Activated naive CD8-positive, alpha-beta T cell treated with anti-CD3 and anti-CD28 coated beads for 36 hours (primary cell): ENCODE measurements at regions not wholly inside any gene's neighbourhood (a gene's known extent, or its start where the extent isn't known, plus 50 kb on each side); places are given as distances from the start of the nearest gene placed in this dataset.

Source experiments
- DNase-seq: peaks from one replicate; pipeline ENCODE4 v3.0.0; 2021
- H3K27ac Mint-ChIP-seq: one replicate; pipeline ENCODE4 v1.8.0; 2022; ENCODE audit warnings: mild to moderate bottlenecking, moderate library complexity, mixed read lengths
- H3K27me3 Mint-ChIP-seq: one replicate; pipeline ENCODE4 v1.8.0; 2022; ENCODE audit warnings: mild to moderate bottlenecking, mixed read lengths
- H3K36me3 Mint-ChIP-seq: one replicate; pipeline ENCODE4 v1.8.0; 2021; ENCODE audit warnings: mild to moderate bottlenecking, mixed read lengths
- H3K4me1 Mint-ChIP-seq: one replicate; pipeline ENCODE4 v1.8.0; 2021; ENCODE audit warnings: mixed read lengths
- H3K4me3 Mint-ChIP-seq: one replicate; pipeline ENCODE4 v1.8.0; 2022; ENCODE audit warnings: mild to moderate bottlenecking, moderate library complexity, mixed read lengths
- H3K9me3 Mint-ChIP-seq: one replicate; pipeline ENCODE4 v1.8.0; 2022; ENCODE audit warnings: mixed read lengths

GRCh38 chr5:68652534-68652965, 437.0 kb downstream of the PIK3R1 start:
- H3K27me3 Mint-ChIP-seq: no peaks in the 10 kb centered on the region
- H3K4me3 Mint-ChIP-seq: no peak overlapping the region
- no peaks in the 10 kb centered on the region for H3K4me1 Mint-ChIP-seq
- no peak for DNase-seq
- no peak overlapping the region for H3K27ac Mint-ChIP-seq
- no peaks in the 10 kb centered on the region for H3K36me3 Mint-ChIP-seq
- H3K9me3 Mint-ChIP-seq: no peaks in the 10 kb centered on the region

- Mint-ChIP-seq H3K36me3 (no peaks in the 10 kb centered on the region), H3K4me3 (no peak overlapping the region), H3K4me1 (no peaks in the 10 kb centered on the region), H3K9me3 (no peaks in the 10 kb centered on the region), H3K27me3 (no peaks in the 10 kb centered on the region), H3K27ac (no peak overlapping the region)
- no peak for DNase-seq
These were observed 437.9 kb downstream of the PIK3R1 start for GRCh38 chr5:68653471-68653870.

GRCh38 chr5:68657055-68657961, 436.5 kb upstream of the SLC30A5 start:
- Mint-ChIP-seq H3K36me3 (no peaks in the 10 kb centered on the region), H3K4me3 (no peak overlapping the region), H3K4me1 (no peaks in the 10 kb centered on the region), H3K27ac (no peak overlapping the region), H3K9me3 (no peaks in the 10 kb centered on the region), H3K27me3 (no peaks in the 10 kb centered on the region)
- DNase-seq: no peak

GRCh38 chr5:68658810-68659372, 434.9 kb upstream of the SLC30A5 start:
- H3K27ac Mint-ChIP-seq: no peak overlapping the region

GRCh38 chr5:68659881-68660280, 433.9 kb upstream of the SLC30A5 start:
- Mint-ChIP-seq H3K4me3 (no peak overlapping the region), H3K36me3 (no peaks in the 10 kb centered on the region), H3K9me3 (peaks cover 2% of the 10 kb centered on the region), H3K4me1 (no peaks in the 10 kb centered on the region), H3K27me3 (no peaks in the 10 kb centered on the region), H3K27ac (no peak overlapping the region)
- no peak for DNase-seq

More at GRCh38 chr5:68658810-68659372, 434.9 kb upstream of the SLC30A5 start:
- Mint-ChIP-seq H3K27me3 (no peaks in the 10 kb centered on the region), H3K4me1 (no peaks in the 10 kb centered on the region), H3K4me3 (no peak overlapping the region), H3K36me3 (no peaks in the 10 kb centered on the region), H3K9me3 (peaks cover 2% of the 10 kb centered on the region)
- no peak for DNase-seq

GRCh38 chr5:68661237-68661636, 432.6 kb upstream of the SLC30A5 start:
- Mint-ChIP-seq H3K9me3 (peaks cover 2% of the 10 kb centered on the region), H3K36me3 (no peaks in the 10 kb centered on the region), H3K27me3 (no peaks in the 10 kb centered on the region), H3K4me3 (no peak overlapping the region), H3K4me1 (no peaks in the 10 kb centered on the region), H3K27ac (no peak overlapping the region)
- no peak for DNase-seq

- Mint-ChIP-seq H3K27me3 (no peaks in the 10 kb centered on the region), H3K9me3 (peaks cover 2% of the 10 kb centered on the region), H3K4me1 (no peaks in the 10 kb centered on the region), H3K27ac (no peak overlapping the region), H3K36me3 (no peaks in the 10 kb centered on the region), H3K4me3 (no peak overlapping the region)
- DNase-seq: no peak
These were observed 431.0 kb upstream of the SLC30A5 start for GRCh38 chr5:68662804-68663307.

- Mint-ChIP-seq H3K9me3 (no peaks in the 10 kb centered on the region), H3K27ac (no peak overlapping the region), H3K36me3 (no peaks in the 10 kb centered on the region), H3K4me3 (no peak overlapping the region), H3K4me1 (peaks cover 7% of the 10 kb centered on the region), H3K27me3 (no peaks in the 10 kb centered on the region)
- no peak for DNase-seq
These were observed 423.8 kb upstream of the SLC30A5 start for GRCh38 chr5:68669864-68670575.

GRCh38 chr5:68673106-68673822, 420.6 kb upstream of the SLC30A5 start:
- DNase-seq: no peak
- Mint-ChIP-seq H3K4me3 (no peak overlapping the region), H3K36me3 (no peaks in the 10 kb centered on the region), H3K4me1 (peaks cover 7% of the 10 kb centered on the region), H3K27me3 (no peaks in the 10 kb centered on the region), H3K27ac (no peak overlapping the region), H3K9me3 (no peaks in the 10 kb centered on the region)

GRCh38 chr5:68673823-68674180, 420.0 kb upstream of the SLC30A5 start:
- H3K27ac Mint-ChIP-seq: no peak overlapping the region
- no peak for DNase-seq
- H3K36me3 Mint-ChIP-seq: no peaks in the 10 kb centered on the region
- H3K4me3 Mint-ChIP-seq: no peak overlapping the region
- no peaks in the 10 kb centered on the region for H3K27me3 Mint-ChIP-seq
- no peaks in the 10 kb centered on the region for H3K9me3 Mint-ChIP-seq
- H3K4me1 Mint-ChIP-seq: peaks cover 6% of the 10 kb centered on the region

- no peaks in the 10 kb centered on the region for H3K36me3 Mint-ChIP-seq
- no peak for DNase-seq
- H3K4me3 Mint-ChIP-seq: no peak overlapping the region
- no peaks in the 10 kb centered on the region for H3K27me3 Mint-ChIP-seq
- no peak overlapping the region for H3K27ac Mint-ChIP-seq
- H3K4me1 Mint-ChIP-seq: no peaks in the 10 kb centered on the region
- H3K9me3 Mint-ChIP-seq: no peaks in the 10 kb centered on the region
These were observed 414.8 kb upstream of the SLC30A5 start for GRCh38 chr5:68679041-68679440.

- Mint-ChIP-seq H3K4me3 (no peak overlapping the region), H3K27ac (no peak overlapping the region), H3K4me1 (no peaks in the 10 kb centered on the region), H3K27me3 (no peaks in the 10 kb centered on the region), H3K36me3 (no peaks in the 10 kb centered on the region), H3K9me3 (no peaks in the 10 kb centered on the region)
- DNase-seq: no peak
These were observed 413.4 kb upstream of the SLC30A5 start for GRCh38 chr5:68680366-68680765.

- no peak for DNase-seq
- H3K4me3 Mint-ChIP-seq: no peak overlapping the region
- no peaks in the 10 kb centered on the region for H3K4me1 Mint-ChIP-seq
- no peaks in the 10 kb centered on the region for H3K27me3 Mint-ChIP-seq
- no peaks in the 10 kb centered on the region for H3K36me3 Mint-ChIP-seq
- H3K9me3 Mint-ChIP-seq: no peaks in the 10 kb centered on the region
- no peak overlapping the region for H3K27ac Mint-ChIP-seq
These were observed 411.9 kb upstream of the SLC30A5 start for GRCh38 chr5:68681929-68682328.

GRCh38 chr5:68682400-68683160, 411.2 kb upstream of the SLC30A5 start:
- Mint-ChIP-seq H3K27me3 (no peaks in the 10 kb centered on the region), H3K4me1 (no peaks in the 10 kb centered on the region), H3K9me3 (no peaks in the 10 kb centered on the region), H3K4me3 (no peak overlapping the region), H3K36me3 (no peaks in the 10 kb centered on the region), H3K27ac (no peak overlapping the region)
- no peak for DNase-seq
